Upper lobe of left lung (tissue), 4 donors: ENCODE measurements at regions not wholly inside any gene's neighbourhood (a gene's known extent, or its start where the extent isn't known, plus 50 kb on each side); places are given as distances from the start of the nearest gene placed in this dataset.

Experiments used
- POLR2A ChIP-seq, 4 donors: fragments of 450-650 bp; IDR thresholded peaks; one replicate each; pipeline ENCODE4 v1.5.1; 2016 to 2017; ENCODE audit warnings: antibody characterized with exemption in 4 of 4, mild to moderate bottlenecking in 2 of 4
- POLR2AphosphoS5 ChIP-seq, 2 donors: sonication (generic); formaldehyde crosslinking; IDR thresholded peaks; one replicate each; pipeline ENCODE4 v1.5.1; 2017; ENCODE audit warnings: antibody characterized with exemption in 2 of 2
- TF ChIP-seq, protein P1 (sequence below), 6 experiments: fragments of 450-650 bp in 4 of 6; fragments of 200-600 bp in 2 of 6; sonication (generic) in 2 of 6; IDR thresholded peaks; one replicate each; pipeline ENCODE4 v1.5.1; 2016 to 2019; ENCODE audit warnings: antibody characterized with exemption in 6 of 6

DNA sequence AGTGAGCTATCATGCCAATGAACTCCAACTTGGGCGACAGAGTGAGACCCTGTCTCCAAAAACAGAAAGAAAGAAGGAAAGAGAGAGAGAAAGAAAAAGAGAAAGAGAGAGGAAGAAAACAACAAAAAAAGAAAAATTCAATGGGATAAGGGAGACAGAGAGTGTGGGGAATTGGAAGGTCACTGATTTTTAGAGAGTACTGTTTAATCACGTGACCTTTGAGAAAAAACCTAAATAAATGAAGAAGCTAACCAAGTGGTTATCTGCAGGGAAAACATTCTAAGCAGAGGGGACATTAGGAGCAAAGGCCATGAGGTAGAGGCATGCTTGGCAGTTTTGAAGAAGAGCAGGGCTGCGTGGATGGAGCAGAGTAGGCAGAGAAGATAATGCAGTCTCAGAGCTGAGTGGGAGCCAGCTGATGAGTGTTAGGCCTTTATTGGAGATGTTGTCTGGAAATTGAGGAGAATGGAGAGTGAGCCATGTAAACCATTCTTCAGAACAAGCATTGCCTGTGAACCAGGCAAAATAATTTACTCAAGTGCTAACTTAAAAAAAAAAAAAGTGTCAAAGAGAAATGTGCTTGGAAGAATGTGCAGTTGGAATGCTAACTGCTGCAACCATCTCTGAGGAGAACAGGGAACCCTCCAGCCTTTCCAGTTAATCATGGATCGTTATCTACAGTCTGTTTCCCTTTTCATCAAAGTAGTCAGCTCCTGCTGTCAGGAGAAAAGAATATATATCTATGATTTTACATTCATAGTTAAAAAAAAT, 377.3 kb upstream of the SEMA6D start:
- TF ChIP-seq POLR2AphosphoS5 (IDR thresholded peaks at IDR 0.05) = no peak
- TF ChIP-seq, protein P1, sequence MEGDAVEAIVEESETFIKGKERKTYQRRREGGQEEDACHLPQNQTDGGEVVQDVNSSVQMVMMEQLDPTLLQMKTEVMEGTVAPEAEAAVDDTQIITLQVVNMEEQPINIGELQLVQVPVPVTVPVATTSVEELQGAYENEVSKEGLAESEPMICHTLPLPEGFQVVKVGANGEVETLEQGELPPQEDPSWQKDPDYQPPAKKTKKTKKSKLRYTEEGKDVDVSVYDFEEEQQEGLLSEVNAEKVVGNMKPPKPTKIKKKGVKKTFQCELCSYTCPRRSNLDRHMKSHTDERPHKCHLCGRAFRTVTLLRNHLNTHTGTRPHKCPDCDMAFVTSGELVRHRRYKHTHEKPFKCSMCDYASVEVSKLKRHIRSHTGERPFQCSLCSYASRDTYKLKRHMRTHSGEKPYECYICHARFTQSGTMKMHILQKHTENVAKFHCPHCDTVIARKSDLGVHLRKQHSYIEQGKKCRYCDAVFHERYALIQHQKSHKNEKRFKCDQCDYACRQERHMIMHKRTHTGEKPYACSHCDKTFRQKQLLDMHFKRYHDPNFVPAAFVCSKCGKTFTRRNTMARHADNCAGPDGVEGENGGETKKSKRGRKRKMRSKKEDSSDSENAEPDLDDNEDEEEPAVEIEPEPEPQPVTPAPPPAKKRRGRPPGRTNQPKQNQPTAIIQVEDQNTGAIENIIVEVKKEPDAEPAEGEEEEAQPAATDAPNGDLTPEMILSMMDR (IDR thresholded peaks at IDR 0.05) = no peak
- TF ChIP-seq POLR2A (IDR thresholded peaks at IDR 0.05) = no peak
